GM18867 (cell line): ENCODE measurements at regions not wholly inside any gene's neighbourhood (a gene's known extent, or its start where the extent isn't known, plus 50 kb on each side); places are given as distances from the start of the nearest gene placed in this dataset.
"Not testable (repeated sequence)": the region's sequence is repeated elsewhere in the genome, so short reads cannot be mapped to it uniquely, and the experiment has no call there.

ENCODE experiments used
- ATAC-seq: cut with Tn5 transposase; IDR thresholded peaks from one replicate; pipeline ENCODE4 v1.9.1; 2021; ENCODE audit warnings: mild to moderate bottlenecking, moderate library complexity; ENCODE audit not compliant: unreplicated experiment

DNA sequence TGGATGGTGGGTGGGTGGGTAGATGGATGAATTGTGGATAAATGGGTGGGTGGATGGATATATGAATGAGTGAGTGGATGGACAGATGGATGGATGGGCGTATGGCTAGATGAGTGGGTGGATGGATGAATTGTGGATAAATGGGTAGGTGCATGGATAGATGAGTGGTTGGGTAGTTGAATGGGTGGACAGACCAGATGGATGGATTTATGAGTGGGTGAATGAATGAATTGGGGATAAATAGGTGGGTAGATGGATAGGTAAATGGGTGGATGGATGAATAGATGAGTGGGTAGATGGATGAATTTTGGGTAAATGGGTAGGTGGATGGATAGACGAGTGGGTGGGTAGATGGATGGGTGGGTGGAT is 108.7 kb downstream of the NPIPB11 start:
- ATAC-seq = not testable (repeated sequence)

DNA sequence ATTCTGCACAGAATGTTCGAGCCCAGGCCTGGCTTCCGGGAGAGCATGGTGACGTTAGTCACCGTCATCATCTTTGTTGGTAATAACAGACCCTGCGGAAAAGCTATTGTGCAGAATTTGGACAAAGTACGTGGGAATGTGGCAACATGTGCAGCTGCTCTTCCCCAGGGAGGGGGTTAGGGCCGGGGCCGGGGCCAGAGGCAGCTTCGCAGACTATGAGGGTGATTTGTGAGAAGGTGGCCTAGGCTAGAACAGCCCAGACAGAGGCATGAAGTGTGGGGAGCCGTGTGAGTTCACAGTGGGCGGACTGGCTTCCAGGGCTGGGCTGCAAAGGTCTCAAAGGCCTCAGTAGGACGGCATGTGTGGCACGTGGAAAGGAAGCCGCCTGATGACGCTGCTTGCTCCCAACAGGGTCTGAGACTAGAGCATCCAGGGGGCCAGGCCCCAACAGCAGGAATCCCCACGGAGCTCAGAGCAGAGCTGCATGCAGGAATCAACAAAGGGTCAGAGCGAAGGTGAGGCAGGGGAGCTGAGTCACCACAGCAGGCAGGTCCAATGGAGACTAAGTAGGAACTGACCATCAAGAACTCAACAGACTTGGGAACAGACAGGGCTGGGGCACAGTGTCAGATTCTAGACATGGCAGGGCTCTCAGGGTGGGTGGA is 109.2 kb downstream of the NPIPB11 start:
- ATAC-seq = not testable (repeated sequence)

DNA sequence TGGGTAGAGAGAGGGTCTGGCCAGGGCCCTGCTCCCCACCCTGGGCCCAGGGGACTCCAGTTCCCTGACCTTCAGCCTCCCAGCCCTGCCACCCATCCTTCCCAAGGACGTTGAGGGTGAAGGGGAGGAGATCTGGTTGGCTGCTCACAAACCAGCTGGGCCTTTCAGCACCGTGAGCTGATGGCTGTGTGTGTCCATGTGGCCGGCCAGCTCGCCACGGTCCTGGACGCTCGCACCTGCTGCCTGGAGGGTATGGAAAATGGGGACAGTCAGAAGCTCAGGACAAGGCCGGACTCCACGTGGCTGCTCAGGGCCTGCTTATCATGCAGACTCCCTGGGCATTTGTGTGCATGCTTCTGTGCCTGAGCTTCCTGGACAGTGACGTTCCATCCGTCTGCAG is 110.3 kb downstream of the NPIPB11 start:
- not testable (repeated sequence) for ATAC-seq

DNA sequence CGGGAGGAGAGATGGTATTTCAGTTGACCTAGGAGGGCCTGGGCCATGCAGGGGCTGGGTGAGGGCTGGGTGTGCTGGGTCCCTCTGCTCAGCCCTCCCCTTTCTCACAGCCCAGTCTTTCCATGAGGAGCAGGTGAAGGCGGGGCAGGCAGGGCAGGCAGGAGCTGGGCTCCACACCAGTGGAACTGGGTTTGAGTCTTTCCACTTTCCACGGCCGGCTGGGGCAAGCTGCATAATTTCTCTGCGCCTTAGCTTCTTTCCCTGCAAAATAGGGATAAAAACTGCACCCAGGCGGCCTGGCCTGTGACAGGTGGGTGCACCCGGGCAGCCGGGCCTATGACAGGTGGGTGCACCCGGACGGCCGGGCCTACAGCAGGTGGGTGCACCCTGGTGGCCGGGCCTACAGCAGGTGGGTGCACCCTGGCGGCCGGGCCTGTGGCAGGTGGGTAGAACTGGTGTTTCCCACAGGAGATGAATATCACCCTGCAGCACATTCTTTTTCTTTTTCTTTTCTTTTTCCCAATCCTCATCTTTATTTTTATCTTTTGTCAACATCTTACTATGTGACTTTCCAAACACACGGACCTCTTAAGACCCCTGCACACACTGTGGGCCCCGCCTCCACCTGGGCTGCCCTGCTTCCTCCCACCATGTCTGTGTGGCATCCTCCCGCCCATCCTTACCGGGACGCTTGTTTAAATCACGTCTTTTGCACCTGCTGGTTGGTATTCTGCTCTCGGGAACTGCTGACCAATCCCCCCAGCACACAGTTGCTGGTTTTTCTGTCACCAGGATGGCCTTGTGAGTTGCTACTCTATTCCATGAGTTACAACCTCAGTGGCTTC is 111.3 kb downstream of the NPIPB11 start:
- not testable (repeated sequence) for ATAC-seq

DNA sequence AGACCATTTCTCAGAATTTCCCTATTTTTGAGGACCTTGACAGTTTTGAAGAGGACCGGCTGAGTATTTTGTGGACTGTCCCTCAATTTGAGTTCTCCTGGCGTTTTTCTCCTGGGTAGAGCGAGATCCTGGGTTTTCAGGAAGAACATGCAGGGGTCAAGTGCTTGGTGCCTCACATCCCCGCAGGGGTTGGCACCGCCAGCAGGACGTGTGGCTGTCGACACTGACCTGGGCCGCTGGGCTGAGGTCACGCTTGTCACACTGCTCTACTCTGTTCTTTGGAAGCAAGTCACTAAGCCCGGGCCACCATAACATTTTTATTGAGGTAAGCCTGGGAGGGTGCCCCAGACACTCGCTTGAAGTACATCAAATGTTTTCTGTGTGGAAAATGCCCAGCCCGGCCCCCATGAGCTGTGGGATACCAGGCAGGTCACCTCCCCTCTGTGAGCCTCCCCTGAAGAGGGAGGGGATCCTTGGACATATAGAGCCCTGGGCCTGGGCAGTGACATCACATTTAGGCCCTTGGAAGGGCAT is 112.0 kb downstream of the NPIPB11 start:
- ATAC-seq = not testable (repeated sequence)

DNA sequence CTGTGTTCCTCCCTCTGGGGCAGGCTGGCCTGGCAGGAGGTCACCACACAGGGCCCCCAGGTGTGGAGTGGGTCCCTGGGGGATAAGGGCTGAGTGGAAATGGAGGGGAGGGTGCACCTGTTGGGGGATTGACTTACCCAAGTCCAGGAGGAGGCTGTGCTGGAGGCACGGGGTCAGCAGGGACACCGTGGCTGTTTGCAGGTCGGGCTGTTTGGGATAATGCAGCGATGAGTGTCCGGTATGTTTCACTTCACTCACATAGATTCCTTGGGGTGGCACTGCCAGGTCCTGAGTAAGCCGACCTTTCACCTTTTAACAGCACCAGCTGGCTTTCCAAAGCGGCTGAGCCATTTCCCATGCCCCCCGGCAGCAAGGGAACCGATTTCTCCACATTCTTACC is 113.0 kb downstream of the NPIPB11 start:
- ATAC-seq = not testable (repeated sequence)

DNA sequence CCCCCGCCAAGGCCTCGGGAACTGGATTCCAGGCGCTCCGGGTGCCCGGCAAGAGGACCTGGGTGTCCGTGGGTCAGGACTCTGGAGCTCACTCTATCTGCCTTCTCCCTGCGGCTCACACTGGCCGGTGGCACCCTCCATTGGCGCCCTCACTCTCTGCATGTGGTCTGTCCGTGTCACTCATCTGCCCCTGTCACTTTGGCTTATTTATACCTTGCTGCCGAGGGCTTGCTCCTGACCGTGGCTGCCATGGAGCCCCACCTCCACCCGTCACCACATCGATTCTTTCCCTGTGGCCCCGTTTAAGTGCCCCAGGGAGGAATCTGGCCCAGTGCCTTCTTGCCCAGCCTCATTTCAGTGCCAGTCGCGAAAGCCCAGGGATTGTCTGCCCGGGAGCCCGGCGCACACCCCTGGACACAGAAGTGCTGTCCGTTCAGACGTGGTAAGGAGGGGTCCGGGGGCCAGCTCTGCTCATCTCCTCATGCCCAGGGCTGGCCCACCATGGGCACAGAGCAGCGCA is 113.5 kb downstream of the NPIPB11 start:
- ATAC-seq = not testable (repeated sequence)

DNA sequence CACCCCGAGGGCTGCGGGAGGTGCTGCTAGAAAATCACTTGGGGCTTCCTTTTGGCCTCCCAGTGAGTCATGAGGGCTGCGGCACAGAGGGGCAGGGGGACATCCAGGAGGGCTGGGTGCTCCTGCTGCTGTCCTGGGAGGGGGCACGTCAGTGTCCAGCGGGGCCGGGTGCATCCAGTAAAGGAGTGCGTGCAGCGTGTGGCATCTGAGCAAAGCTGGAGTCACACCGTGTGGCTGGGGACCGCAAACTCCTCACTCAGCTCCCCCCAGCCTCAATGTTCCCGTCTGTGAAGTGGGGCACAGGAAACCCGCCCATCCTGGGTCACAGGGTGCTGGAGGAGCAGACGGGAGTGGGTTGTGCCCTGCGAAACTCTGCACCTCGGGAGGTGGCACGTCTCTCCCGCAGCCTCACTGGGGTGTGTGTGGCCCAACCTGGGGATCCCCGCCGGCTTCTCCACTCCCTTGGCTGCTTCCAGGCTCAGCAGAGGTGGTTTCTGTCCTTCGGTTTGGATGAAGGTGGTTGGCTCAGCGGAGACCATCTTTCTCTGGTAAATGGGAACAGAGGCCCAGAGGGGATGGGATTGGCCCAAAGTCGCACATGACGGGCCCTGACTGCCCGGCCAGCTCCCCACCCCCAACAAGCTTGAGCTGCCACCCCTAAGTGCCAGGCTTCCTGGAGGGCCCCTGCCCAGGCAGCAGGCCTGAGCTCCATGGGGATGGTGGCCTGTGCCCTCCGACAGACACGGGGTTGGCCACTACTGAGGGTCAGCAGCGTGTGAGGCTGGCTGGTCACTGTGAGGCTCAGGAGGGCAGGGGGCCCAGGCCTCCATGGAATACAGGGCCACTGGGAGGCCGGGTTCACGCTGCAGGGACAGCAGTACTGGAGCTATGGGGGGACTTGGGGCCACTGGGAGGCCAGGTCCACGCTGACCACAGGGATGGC is 114.9 kb downstream of the NPIPB11 start:
- ATAC-seq = peak; percentile 11

DNA sequence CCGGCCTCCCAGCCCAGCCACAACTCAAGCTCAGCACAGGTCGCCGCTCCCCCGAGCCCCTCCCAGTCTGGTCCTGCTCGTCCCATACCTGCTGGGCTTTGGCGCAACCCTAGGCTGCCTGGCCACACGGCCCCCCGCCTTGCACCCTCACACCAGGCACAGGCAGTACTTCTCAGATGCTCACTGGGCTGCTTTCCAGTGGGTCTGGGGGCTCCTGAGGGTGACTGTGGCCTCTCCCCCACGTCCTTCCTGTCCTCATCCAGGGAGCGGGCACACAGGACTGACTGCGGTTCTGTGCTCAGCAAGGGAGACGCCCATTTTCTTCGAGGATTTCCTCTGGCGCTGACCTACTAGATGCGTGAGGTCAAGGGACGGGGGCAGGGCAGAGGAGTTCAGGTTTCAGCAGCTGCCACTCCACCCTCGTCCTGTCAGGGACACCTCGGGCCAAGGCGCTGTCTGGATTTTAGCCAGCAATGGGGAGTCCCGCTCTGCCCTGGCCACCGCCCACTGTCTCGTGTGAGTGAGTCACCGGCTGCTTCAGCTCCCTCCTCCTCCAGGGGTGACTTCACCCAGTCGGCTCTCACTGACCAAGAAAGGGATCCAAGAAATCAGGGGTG is 115.8 kb downstream of the NPIPB11 start:
- peak; percentile 70 for ATAC-seq

DNA sequence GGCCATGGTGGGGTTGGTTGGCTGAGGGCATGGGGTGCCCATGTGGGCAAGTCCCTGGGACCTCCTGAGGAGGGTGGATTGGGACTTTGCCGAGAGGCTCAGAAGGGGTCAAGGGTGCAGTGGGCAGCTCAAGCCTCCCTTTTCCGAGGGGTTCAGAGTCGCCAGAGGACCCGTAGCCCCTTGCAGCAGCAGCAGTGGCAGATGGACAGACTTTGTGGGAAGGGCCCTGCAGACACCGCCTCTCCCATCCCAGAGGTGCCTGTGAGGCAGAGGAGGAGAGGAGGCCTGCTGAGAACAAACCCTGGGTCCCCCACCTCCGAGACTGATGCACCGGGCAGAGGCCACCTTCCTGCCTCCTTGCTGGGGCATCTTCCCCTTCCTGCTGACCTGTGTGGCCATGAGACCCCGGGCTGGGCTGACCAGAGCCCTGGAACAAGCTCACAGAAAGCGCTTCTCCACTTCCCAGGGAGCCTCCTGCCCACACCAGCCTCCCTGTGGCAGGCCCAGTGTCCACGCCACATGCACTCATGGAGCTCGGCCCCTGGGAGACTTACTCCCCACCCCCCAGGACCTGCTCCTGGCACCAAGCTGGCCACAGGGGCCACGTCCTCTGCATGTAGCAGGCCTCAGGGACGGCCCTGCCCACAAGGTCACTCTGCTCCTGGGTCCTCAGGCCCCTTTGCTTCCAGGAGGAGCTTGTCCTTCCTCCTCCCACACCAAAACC is 116.8 kb downstream of the NPIPB11 start:
- not testable (repeated sequence) for ATAC-seq

DNA sequence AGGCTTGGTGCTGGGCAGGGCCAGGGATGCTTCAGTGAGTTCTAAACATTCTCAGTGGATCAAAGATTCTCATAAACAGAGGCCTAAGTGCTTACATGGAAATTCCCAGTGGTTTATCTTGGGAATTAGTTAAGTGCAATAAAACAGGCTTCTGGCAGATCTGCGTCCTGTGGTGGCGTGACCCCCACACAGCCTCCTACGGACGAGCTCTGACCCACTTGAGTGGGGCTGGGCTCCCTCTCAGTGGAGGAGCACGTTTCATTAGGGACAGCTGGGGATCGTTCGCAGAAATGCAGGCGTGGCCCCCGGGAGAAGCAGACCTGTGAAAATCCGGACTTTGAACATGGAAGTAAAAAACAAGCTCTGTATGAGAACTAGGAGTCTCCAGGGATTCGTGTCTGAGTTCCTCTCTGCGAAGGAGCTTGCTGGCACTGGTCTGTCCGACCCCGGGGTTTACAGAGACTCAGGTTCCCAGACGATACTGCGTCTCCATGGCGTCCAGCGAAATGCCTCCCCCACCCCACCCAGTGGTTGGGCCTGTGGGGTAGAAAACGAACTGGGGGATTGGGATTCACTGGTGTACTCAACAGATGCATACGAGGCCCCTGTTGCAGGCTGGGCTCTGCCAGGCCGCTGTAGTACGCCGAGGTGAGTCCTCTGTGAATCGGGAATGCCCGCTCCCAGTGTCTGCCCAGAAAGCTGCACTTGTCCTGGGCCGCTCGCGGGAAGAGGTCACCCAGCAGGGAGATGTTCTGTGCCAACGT is 117.6 kb downstream of the NPIPB11 start:
- ATAC-seq = not testable (repeated sequence)

DNA sequence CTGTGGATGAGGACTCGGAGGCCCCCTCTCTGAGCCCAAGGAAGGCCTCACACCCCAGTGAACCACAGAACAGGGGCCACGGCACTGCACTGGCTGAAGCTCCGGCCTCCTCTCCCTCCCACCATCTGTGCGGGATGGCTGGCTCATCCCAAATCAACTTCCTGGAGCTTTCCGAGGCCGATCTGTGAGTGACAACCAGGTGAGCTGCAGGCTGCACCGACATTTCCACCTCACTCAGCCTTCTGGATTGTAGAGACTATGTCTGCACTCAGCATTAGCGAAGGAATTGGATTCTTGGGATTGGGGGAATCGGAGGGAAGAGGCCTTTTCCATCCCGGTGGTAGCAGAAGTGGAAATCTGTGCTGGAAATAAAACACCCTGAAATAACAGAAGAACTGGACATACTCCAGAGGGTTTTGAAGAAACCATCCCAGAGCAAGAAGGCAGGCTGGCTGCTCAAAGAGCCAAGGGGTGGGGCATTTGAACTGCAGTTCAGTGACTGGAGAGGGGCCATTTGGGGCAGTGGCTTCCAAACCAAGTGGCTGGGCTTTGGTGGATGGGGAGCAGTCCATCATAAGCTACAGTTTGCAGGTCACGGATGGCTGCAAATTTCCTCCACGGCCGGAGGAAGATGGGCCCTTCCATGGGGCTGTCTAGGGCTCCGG is 118.5 kb downstream of the NPIPB11 start:
- ATAC-seq = not testable (repeated sequence)

DNA sequence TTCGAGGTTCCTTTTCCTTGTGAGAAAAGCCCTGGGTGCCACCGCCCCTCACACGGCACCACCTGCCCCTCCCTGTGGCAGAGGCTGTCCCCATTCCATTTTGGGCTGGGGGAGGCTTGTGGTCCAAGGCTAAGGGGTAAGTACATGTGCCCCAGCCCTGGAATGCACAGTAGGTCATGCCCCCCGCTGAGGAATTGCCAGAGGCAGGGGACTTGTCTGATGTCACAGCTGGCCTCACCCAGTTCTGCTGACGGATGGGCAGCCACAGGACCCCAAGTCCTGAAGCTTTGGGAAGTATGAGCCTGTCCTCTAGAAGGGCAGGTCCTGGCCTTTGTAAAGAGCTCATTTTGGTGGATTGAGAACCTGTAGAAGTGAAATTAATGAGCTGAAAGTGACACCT is 119.3 kb downstream of the NPIPB11 start:
- not testable (repeated sequence) for ATAC-seq

DNA sequence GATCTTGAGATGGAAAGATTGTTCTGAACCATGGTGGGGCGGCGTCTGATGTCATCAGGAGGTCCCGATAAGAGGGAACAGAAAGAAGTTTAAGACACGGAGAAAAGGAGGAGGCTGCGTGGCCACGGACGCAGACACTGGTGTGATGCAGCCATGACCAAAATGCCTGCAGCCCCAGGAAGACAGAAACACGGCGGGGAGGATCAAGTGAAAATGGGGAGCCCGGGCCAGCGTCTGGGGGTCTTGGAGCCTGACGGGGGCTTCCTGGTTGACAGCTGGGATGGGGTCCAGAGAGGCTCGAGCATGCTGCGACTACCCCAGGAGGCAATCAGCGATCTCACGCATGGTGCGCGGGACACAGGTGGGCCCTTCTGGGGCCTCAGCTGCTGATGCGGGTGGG is 119.7 kb downstream of the NPIPB11 start:
- not testable (repeated sequence) for ATAC-seq

DNA sequence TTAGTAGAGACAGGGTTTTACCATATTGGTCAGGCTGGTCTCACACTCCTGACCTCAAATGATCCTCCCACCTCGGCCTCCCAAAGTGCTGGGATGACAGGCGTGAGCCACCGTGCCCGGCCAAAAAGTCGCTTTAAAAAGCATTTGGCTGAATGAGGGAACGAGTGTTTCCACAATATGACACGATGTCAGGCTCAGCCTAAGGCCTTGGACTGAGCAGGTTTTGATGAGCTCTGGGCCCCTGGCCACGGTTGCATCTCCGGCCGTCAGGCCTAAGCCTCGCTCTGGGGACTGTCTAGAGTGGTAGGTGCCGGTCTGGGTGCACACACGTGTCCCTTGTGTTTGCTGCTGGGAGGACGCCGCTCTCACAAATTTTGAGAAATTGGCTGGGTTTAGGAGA is 120.3 kb downstream of the NPIPB11 start:
- ATAC-seq = not testable (repeated sequence)

DNA sequence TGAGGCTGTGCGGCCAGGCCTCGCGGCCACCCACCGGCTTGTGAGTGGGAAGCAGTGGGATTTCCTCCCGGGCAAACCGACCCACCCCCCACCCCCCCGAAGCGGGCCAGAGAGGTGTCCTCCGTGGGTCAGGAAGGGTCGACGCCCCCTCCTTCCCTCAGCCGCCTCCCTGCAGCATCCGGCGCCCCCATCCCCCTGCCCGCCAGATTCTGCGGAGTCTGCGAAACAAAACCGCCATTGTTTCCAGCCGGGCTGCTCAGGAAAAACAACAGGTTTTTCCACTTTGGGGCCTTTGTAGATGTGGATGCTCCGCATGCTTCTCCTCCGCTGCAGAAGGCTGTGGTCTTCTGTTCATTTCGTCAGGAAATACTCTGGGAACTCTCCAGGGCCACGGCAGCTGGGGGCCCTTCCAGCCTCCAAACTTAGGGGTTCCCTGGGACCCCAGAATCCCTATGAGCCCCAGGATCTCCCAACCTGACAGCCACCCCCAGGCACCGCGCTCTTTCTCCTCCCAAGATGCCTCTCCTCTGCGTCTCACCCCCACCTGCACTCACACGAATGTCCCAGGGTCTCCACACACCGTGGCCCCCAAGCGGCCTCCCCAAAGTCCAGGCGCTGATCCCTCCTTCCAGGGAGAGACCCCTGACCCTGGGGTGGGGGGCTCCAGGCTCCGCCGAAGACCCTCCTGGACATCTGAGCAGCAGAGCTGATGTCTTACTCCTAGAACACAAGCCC is 121.2 kb downstream of the NPIPB11 start:
- not testable (repeated sequence) for ATAC-seq

DNA sequence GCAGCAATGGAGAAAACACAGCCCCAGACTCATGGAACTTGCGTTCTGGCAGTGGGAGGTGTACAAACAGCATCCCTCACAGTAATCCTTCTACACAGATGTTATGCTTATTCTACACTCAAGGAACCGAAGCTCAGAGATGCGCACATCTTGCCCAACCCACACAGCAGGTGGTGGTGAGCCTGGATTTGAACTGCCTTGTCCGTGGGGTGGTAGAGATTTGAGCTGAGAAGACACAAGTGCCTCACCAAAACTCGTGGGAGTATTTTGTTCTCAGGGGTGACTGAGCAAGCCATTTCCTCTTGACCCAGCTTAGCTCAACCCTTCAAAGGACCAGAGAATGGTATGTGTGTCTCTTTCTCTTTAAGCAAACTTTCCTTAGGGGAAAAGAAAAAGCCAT is 121.8 kb downstream of the NPIPB11 start:
- not testable (repeated sequence) for ATAC-seq

DNA sequence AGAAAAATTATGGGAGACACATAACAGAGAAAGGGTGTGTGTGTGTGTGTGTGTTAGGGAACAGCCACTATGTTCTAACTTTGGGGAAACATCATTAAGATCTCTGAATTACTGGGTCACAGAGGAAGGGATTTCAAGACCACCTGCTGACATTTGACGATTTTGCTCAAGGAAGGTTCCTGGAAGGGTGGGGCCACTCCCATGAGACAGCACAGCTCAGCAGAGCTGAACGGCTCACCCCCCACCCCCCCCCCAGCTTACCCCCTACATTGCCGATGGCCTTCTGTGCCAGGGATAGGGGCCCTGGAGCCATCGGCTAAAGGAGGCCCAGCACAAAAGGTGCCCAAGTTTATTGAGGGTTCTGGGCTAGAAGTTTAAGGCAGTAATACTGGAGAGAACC is 122.4 kb downstream of the NPIPB11 start:
- ATAC-seq = not testable (repeated sequence)
